Spleen (tissue), 11 donors: ENCODE measurements at regions not wholly inside any gene's neighbourhood (a gene's known extent, or its start where the extent isn't known, plus 50 kb on each side); places are given as distances from the start of the nearest gene placed in this dataset.

Experiments
- DNase-seq: peaks from one replicate; pipeline ENCODE4 v3.0.0-alpha.2; 2020
- H3K27ac ChIP-seq, 8 donors: fragments of 200-600 bp; sonication (generic) in 7 of 8; 1 replicate in 4 of 8; 2 replicates in 4 of 8; pipeline versions ENCODE4 v1.5.0 to v1.8.0; 2016 to 2021; ENCODE audit warnings: inconsistent platforms in 4 of 8, mild to moderate bottlenecking in 4 of 8, moderate library complexity in 1 of 8
- H3K27me3 ChIP-seq, 7 donors: fragments of 200-600 bp; sonication (generic) in 6 of 7; replicated peaks in 1 of 7; 1 replicate in 4 of 7; 2 replicates in 3 of 7; pipeline versions ENCODE4 v1.5.0 to v1.8.0; 2016 to 2021; ENCODE audit warnings: inconsistent platforms in 3 of 7, mild to moderate bottlenecking in 1 of 7
- H3K36me3 ChIP-seq, 6 donors: fragments of 200-600 bp; sonication (generic) in 5 of 6; 1 replicate in 4 of 6; 2 replicates in 2 of 6; pipeline versions ENCODE4 v1.5.0 to v1.8.0; 2016 to 2021; ENCODE audit warnings: inconsistent platforms in 2 of 6
- H3K4me1 ChIP-seq, 6 donors: fragments of 200-600 bp; sonication (generic) in 5 of 6; 1 replicate in 3 of 6; 2 replicates in 3 of 6; pipeline versions ENCODE4 v1.5.0 to v1.8.0; 2016 to 2021; ENCODE audit warnings: inconsistent platforms in 3 of 6
- H3K4me3 ChIP-seq, 8 donors: fragments of 200-600 bp; sonication (generic) in 7 of 8; 1 replicate in 4 of 8; 2 replicates in 4 of 8; pipeline versions ENCODE4 v1.5.0 to v1.8.0; 2016 to 2021; ENCODE audit warnings: inconsistent platforms in 4 of 8, mild to moderate bottlenecking in 4 of 8, moderate library complexity in 2 of 8
- H3K9me3 ChIP-seq, 8 donors: fragments of 200-600 bp; sonication (generic) in 7 of 8; 1 replicate in 4 of 8; 2 replicates in 4 of 8; pipeline versions ENCODE4 v1.5.0 to v1.8.0; 2016 to 2021; ENCODE audit warnings: inconsistent platforms in 4 of 8
- POLR2A ChIP-seq, 3 donors: fragments of 450-650 bp; IDR thresholded peaks; one replicate each; pipeline ENCODE4 v1.5.1; 2017; ENCODE audit warnings: antibody characterized with exemption in 3 of 3, mild to moderate bottlenecking in 1 of 3
- POLR2AphosphoS5 ChIP-seq, 3 donors: sonication (generic); formaldehyde crosslinking; IDR thresholded peaks; one replicate each; pipeline ENCODE4 v1.5.1; 2017; ENCODE audit warnings: antibody characterized with exemption in 3 of 3
- WGBS, 5 donors: extraction: QIAGEN DNeasy Blood & Tissue Kit in 3 of 5; methylation state at CpG; one replicate each; pipeline versions ENCODE4 v1.1.5 to v1.1.7; 2013 to 2018; 5-methylcytosine and 5-hydroxymethylcytosine counted together
- intact Hi-C: fragments of 100-400 bp; cut with DNase I; formaldehyde crosslinking; loops from one replicate; pipeline ENCODE4 v1.15.0; 2023; ENCODE audit warnings: low total_unique reads
- TF ChIP-seq, protein P1 (sequence below), 11 experiments: fragments of 200-600 bp in 7 of 11; fragments of 450-650 bp in 4 of 11; sonication (generic) in 4 of 11; IDR thresholded peaks in 8 of 11; conservative IDR thresholded peaks in 3 of 11; 1 replicate in 7 of 11; 2 replicates in 4 of 11; pipeline versions ENCODE4 v1.4.0 to v1.8.0; 2016 to 2021; ENCODE audit warnings: antibody characterized with exemption in 11 of 11, inconsistent platforms in 4 of 11, mild to moderate bottlenecking in 1 of 11
- donor health status: healthy with polysubstance abuse.
- donor health status: DM: no; HTN: no; CAD: no; lungs with moderate emphysema.
- donor health status: DM: no; HTN: no; CAD: no.
- donor health status: Bipolar disorder and iron deficiency.
- donor health status: healthy.
- donor health status: DM: no; HTN: no; CAD: no.
- donor health status: DM: yes; HTN: yes; CAD: no.

- no peak for DNase-seq
- H3K4me3 ChIP-seq = no peak overlapping the region
- WGBS, 5 donors = 53 to 85% (median 74%) methylated on average over 3 of the region's 3 CpGs
- H3K9me3 ChIP-seq = peaks cover 0 to 6% (median 0%) of the 10 kb centered on the region in 8 donors
- TF ChIP-seq POLR2A (IDR thresholded peaks at IDR 0.05) (no peak), POLR2AphosphoS5 (IDR thresholded peaks at IDR 0.05) (no peak)
- TF ChIP-seq, protein P1, sequence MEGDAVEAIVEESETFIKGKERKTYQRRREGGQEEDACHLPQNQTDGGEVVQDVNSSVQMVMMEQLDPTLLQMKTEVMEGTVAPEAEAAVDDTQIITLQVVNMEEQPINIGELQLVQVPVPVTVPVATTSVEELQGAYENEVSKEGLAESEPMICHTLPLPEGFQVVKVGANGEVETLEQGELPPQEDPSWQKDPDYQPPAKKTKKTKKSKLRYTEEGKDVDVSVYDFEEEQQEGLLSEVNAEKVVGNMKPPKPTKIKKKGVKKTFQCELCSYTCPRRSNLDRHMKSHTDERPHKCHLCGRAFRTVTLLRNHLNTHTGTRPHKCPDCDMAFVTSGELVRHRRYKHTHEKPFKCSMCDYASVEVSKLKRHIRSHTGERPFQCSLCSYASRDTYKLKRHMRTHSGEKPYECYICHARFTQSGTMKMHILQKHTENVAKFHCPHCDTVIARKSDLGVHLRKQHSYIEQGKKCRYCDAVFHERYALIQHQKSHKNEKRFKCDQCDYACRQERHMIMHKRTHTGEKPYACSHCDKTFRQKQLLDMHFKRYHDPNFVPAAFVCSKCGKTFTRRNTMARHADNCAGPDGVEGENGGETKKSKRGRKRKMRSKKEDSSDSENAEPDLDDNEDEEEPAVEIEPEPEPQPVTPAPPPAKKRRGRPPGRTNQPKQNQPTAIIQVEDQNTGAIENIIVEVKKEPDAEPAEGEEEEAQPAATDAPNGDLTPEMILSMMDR (IDR thresholded peaks at IDR 0.05 in 8 of 11, conservative IDR thresholded peaks at IDR 0.05 in 3 of 11) = no peak
- H3K27me3 ChIP-seq = no peaks in the 10 kb centered on the region
- intact Hi-C loops = no loop called here
- no peaks in the 10 kb centered on the region for H3K4me1 ChIP-seq
- no peak overlapping the region for H3K27ac ChIP-seq
- H3K36me3 ChIP-seq = no peaks in the 10 kb centered on the region
Observed at GRCh38 chr6:66825539-66825938, 1118.5 kb upstream of the EYS start.

DNA sequence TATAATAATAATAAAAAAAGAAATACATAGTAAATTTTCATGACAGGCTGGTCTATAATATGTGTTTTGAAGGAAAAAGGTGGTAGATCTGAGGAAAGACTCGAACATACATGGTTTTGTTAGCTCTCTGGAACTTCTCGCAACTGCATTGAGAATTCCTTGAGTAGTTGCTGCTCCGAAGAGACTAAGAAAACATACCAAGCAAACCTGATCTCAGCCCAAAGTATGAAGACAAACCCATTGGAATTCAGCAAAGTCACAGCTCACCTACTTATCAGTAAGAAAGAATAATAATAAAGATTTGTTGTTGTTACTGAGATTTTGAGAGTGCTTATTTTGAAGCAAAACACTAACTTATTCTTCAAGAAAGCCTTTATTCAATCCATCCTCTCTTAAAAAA is 1107.1 kb upstream of the EYS start:
- no peak overlapping the region for H3K27ac ChIP-seq
- H3K27me3 ChIP-seq = no peaks in the 10 kb centered on the region
- H3K4me1 ChIP-seq = no peaks in the 10 kb centered on the region
- no peaks in the 10 kb centered on the region for H3K36me3 ChIP-seq
- WGBS, 5 donors = 49 to 83% (median 67%) methylated on average over 3 of the region's 3 CpGs
- H3K9me3 ChIP-seq = peaks cover 0 to 7% (median 0%) of the 10 kb centered on the region in 8 donors
- no peak for DNase-seq
- TF ChIP-seq, protein P1 (IDR thresholded peaks at IDR 0.05 in 8 of 11, conservative IDR thresholded peaks at IDR 0.05 in 3 of 11) = no peak
- TF ChIP-seq POLR2A (IDR thresholded peaks at IDR 0.05) (no peak), POLR2AphosphoS5 (IDR thresholded peaks at IDR 0.05) (no peak)
- no peak overlapping the region for H3K4me3 ChIP-seq
- intact Hi-C loops = no loop called here

DNA sequence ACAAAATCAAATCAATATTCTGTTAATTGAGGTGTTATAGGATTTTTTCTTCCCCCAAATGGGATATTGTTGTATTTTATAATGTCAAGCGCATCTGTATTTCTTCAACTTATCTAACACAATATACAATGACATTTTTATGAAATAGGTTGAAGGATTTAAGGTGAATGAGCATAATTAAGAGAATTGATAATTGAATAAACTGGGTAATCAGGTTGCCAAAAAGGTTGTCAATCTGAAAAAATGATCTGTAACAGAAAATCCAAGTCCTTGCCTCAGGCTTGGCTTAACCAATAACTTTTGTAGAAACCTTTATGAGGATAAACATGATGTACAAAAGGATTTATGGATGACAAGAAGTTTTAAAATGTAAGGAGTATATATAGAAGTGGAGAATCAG is 1101.7 kb upstream of the EYS start:
- no peaks in the 10 kb centered on the region for H3K36me3 ChIP-seq
- no peak for DNase-seq
- H3K9me3 ChIP-seq = no peaks in the 10 kb centered on the region
- 89 to 96% (median 92%) methylated on average over 1 of the region's 1 CpG for WGBS, 5 donors
- TF ChIP-seq POLR2AphosphoS5 (IDR thresholded peaks at IDR 0.05) = no peak
- no peak for TF ChIP-seq POLR2A (IDR thresholded peaks at IDR 0.05)
- TF ChIP-seq, protein P1 (IDR thresholded peaks at IDR 0.05 in 8 of 11, conservative IDR thresholded peaks at IDR 0.05 in 3 of 11) = no peak
- no peak overlapping the region for H3K4me3 ChIP-seq
- H3K4me1 ChIP-seq = no peaks in the 10 kb centered on the region
- intact Hi-C loops = no loop called here
- no peaks in the 10 kb centered on the region for H3K27me3 ChIP-seq
- H3K27ac ChIP-seq = no peak overlapping the region

- H3K27ac ChIP-seq = no peak overlapping the region
- no peaks in the 10 kb centered on the region for H3K4me1 ChIP-seq
- WGBS, 5 donors = 53 to 67% (median 59%) methylated on average over 3 of the region's 3 CpGs
- TF ChIP-seq POLR2A (IDR thresholded peaks at IDR 0.05) (no peak), POLR2AphosphoS5 (IDR thresholded peaks at IDR 0.05) (no peak)
- TF ChIP-seq, protein P1 (IDR thresholded peaks at IDR 0.05 in 8 of 11, conservative IDR thresholded peaks at IDR 0.05 in 3 of 11) = no peak
- peaks cover 0 to 9% (median 0%) of the 10 kb centered on the region in 8 donors for H3K9me3 ChIP-seq
- H3K27me3 ChIP-seq = no peaks in the 10 kb centered on the region
- no peaks in the 10 kb centered on the region for H3K36me3 ChIP-seq
- H3K4me3 ChIP-seq = no peak overlapping the region
- intact Hi-C loops = no loop called here
- DNase-seq = no peak
Observed at GRCh38 chr6:66796987-66797386, 1090.0 kb upstream of the EYS start.
